Liver (tissue), 7 donors: ENCODE measurements at regions not wholly inside any gene's neighbourhood (a gene's known extent, or its start where the extent isn't known, plus 50 kb on each side); places are given as distances from the start of the nearest gene placed in this dataset.

Experiments used
- DNase-seq: peaks from one replicate; pipeline ENCODE4 v3.0.0-alpha.2; 2017; ENCODE audit warnings: low spot score
- H3K27ac ChIP-seq, 2 donors: one replicate each; pipeline ENCODE4 v1.7.0; 2013; ENCODE audit warnings: inconsistent platforms in 2 of 2, low read length in 2 of 2, control low read depth in 1 of 2, low read depth in 1 of 2, mild to moderate bottlenecking in 1 of 2
- H3K27me3 ChIP-seq, 4 donors: one replicate each; pipeline versions ENCODE4 v1.6.1 to v1.7.0; 2013; ENCODE audit warnings: low read length in 3 of 4, inconsistent platforms in 1 of 4, mild to moderate bottlenecking in 1 of 4, moderate library complexity in 1 of 4; ENCODE audit not compliant: control insufficient read depth in 4 of 4, insufficient read depth in 4 of 4
- H3K36me3 ChIP-seq, 4 donors: one replicate each; pipeline versions ENCODE4 v1.6.1 to v1.7.0; 2013; ENCODE audit warnings: low read length in 3 of 4, mild to moderate bottlenecking in 3 of 4, low read depth in 1 of 4, moderate library complexity in 1 of 4; ENCODE audit not compliant: control insufficient read depth in 4 of 4, insufficient read depth in 3 of 4
- H3K4me1 ChIP-seq, 4 donors: one replicate each; pipeline versions ENCODE4 v1.6.1 to v1.7.0; 2013; ENCODE audit warnings: low read length in 3 of 4, mild to moderate bottlenecking in 3 of 4, moderate library complexity in 1 of 4; ENCODE audit not compliant: control insufficient read depth in 4 of 4, insufficient read depth in 4 of 4
- H3K4me3 ChIP-seq, 3 donors: one replicate each; pipeline versions ENCODE4 v1.6.1 to v1.7.0; 2013; ENCODE audit warnings: low read length in 3 of 3, control low read depth in 1 of 3, low read depth in 1 of 3, mild to moderate bottlenecking in 1 of 3
- H3K9ac ChIP-seq, 2 donors: one replicate each; pipeline ENCODE4 v1.7.0; 2013; ENCODE audit warnings: low read length in 2 of 2, mild to moderate bottlenecking in 2 of 2, moderate library complexity in 2 of 2, control low read depth in 1 of 2, low read depth in 1 of 2
- H3K9me3 ChIP-seq, 4 donors: one replicate each; pipeline versions ENCODE4 v1.6.1 to v1.7.0; 2013; ENCODE audit warnings: low read length in 3 of 4; ENCODE audit not compliant: control insufficient read depth in 4 of 4
- FOXA1 ChIP-seq: IDR thresholded peaks from 2 replicates; pipeline ENCODE4 v1.6.1; 2016; ENCODE audit warnings: antibody characterized with exemption
- FOXA2 ChIP-seq: IDR thresholded peaks from 2 replicates; pipeline ENCODE4 v1.6.1; 2016; ENCODE audit warnings: antibody characterized with exemption
- GABPA ChIP-seq, 2 donors: IDR thresholded peaks in 1 of 2; conservative IDR thresholded peaks in 1 of 2; 2 replicates each; pipeline ENCODE4 v1.6.1; 2016; ENCODE audit warnings: antibody characterized with exemption in 2 of 2, mild to moderate bottlenecking in 1 of 2, moderate library complexity in 1 of 2
- HNF4A ChIP-seq, 2 donors: conservative IDR thresholded peaks; 2 replicates each; pipeline ENCODE4 v1.6.1; 2016; ENCODE audit warnings: antibody characterized with exemption in 2 of 2, mild to moderate bottlenecking in 2 of 2
- HNF4G ChIP-seq: IDR thresholded peaks from 2 replicates; pipeline ENCODE4 v1.6.1; 2016; ENCODE audit warnings: antibody characterized with exemption
- JUND ChIP-seq, 2 donors: IDR thresholded peaks; 2 replicates each; pipeline ENCODE4 v1.6.1; 2016; ENCODE audit warnings: antibody characterized with exemption in 2 of 2
- NR2F2 ChIP-seq: IDR thresholded peaks from 2 replicates; pipeline ENCODE4 v1.6.1; 2016; ENCODE audit warnings: antibody characterized with exemption
- RXRA ChIP-seq, 2 donors: IDR thresholded peaks; 2 replicates each; pipeline ENCODE4 v1.6.1; 2017 to 2018; ENCODE audit warnings: antibody characterized with exemption in 2 of 2, mild to moderate bottlenecking in 1 of 2
- SP1 ChIP-seq: IDR thresholded peaks from 2 replicates; pipeline ENCODE4 v1.6.1; 2018; ENCODE audit warnings: antibody characterized with exemption, mild to moderate bottlenecking
- TAF1 ChIP-seq: conservative IDR thresholded peaks from 2 replicates; pipeline ENCODE4 v1.6.1; 2016; ENCODE audit warnings: antibody characterized with exemption, mild to moderate bottlenecking
- WGBS: extraction: QIAGEN DNeasy Blood & Tissue Kit; methylation state at CpG from one replicate; pipeline ENCODE4 v1.1.7; 2013; 5-methylcytosine and 5-hydroxymethylcytosine counted together
- TF ChIP-seq, protein P1 (sequence below): IDR thresholded peaks from 2 replicates; pipeline ENCODE4 v1.6.1; 2016; ENCODE audit warnings: antibody characterized with exemption
- TF ChIP-seq, protein P2 (sequence below): IDR thresholded peaks from 2 replicates; pipeline ENCODE4 v1.6.1; 2016; ENCODE audit warnings: antibody characterized with exemption, mild to moderate bottlenecking
- TF ChIP-seq, protein P3 (sequence below): IDR thresholded peaks from 2 replicates; pipeline ENCODE4 v1.6.1; 2016; ENCODE audit warnings: antibody characterized with exemption
- TF ChIP-seq, protein P4 (sequence below): IDR thresholded peaks from 2 replicates; pipeline ENCODE4 v1.6.1; 2016; ENCODE audit warnings: antibody characterized with exemption
- donor health status: healthy.
- donor health status: healthy.
- donor health status: healthy.
- donor health status: healthy.

DNA sequence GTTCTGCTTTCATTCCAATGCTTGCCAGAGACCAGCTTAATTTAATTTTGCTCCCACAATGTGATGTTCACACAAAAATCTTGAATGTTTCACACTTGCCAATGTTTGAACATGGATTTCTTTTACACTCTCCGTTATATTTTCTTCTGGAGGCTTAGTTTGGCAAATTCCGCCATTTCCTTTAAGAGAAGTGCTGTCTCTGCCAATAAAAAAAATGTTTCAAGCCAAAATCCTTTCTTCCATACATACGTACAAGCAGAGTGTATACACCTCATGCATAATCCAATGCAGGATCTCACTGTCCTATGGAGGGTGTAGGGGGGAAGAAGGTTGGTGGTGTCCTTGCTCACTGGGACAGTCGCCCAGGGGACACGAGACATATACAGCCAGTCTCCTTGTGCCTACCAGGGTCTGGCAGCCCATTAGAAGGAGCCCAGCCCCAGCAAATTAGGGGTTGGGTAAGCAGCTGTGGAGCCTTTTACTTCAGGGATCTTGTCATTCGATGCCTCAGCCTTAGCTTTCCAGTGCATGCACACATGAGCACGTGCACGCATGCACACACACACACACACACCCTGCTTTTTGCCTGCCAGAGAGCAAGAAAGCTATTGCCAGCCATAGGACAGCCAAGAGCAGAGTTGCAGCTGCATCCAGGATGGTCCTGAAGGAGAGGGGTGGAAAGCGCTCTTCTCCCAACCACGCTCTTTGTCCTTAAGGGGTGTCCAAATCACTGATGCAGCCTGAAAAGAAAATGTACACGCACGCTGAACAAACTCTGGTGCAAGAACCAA lies 208.3 kb downstream of the FOXO1 start:
- H3K9ac ChIP-seq, result no peak overlapping the region
- H3K9me3 ChIP-seq, result no peaks in the 10 kb centered on the region
- TF ChIP-seq HNF4A (conservative IDR thresholded peaks at IDR 0.05) (no peak), NR2F2 (no peak), RXRA (IDR thresholded peaks at IDR 0.05) (no peak), GABPA (IDR thresholded peaks at IDR 0.05 in 1 of 2, conservative IDR thresholded peaks at IDR 0.05 in 1 of 2) (no peak), HNF4G (no peak), FOXA1 (no peak), TAF1 (no peak), JUND (IDR thresholded peaks at IDR 0.05) (no peak), SP1 (no peak)
- TF ChIP-seq, protein P1, sequence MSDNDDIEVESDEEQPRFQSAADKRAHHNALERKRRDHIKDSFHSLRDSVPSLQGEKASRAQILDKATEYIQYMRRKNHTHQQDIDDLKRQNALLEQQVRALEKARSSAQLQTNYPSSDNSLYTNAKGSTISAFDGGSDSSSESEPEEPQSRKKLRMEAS, result no peak
- TF ChIP-seq, protein P2, sequence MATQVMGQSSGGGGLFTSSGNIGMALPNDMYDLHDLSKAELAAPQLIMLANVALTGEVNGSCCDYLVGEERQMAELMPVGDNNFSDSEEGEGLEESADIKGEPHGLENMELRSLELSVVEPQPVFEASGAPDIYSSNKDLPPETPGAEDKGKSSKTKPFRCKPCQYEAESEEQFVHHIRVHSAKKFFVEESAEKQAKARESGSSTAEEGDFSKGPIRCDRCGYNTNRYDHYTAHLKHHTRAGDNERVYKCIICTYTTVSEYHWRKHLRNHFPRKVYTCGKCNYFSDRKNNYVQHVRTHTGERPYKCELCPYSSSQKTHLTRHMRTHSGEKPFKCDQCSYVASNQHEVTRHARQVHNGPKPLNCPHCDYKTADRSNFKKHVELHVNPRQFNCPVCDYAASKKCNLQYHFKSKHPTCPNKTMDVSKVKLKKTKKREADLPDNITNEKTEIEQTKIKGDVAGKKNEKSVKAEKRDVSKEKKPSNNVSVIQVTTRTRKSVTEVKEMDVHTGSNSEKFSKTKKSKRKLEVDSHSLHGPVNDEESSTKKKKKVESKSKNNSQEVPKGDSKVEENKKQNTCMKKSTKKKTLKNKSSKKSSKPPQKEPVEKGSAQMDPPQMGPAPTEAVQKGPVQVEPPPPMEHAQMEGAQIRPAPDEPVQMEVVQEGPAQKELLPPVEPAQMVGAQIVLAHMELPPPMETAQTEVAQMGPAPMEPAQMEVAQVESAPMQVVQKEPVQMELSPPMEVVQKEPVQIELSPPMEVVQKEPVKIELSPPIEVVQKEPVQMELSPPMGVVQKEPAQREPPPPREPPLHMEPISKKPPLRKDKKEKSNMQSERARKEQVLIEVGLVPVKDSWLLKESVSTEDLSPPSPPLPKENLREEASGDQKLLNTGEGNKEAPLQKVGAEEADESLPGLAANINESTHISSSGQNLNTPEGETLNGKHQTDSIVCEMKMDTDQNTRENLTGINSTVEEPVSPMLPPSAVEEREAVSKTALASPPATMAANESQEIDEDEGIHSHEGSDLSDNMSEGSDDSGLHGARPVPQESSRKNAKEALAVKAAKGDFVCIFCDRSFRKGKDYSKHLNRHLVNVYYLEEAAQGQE, result no peak
- TF ChIP-seq, protein P3, sequence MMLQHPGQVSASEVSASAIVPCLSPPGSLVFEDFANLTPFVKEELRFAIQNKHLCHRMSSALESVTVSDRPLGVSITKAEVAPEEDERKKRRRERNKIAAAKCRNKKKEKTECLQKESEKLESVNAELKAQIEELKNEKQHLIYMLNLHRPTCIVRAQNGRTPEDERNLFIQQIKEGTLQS, result no peak
- TF ChIP-seq, protein P4, sequence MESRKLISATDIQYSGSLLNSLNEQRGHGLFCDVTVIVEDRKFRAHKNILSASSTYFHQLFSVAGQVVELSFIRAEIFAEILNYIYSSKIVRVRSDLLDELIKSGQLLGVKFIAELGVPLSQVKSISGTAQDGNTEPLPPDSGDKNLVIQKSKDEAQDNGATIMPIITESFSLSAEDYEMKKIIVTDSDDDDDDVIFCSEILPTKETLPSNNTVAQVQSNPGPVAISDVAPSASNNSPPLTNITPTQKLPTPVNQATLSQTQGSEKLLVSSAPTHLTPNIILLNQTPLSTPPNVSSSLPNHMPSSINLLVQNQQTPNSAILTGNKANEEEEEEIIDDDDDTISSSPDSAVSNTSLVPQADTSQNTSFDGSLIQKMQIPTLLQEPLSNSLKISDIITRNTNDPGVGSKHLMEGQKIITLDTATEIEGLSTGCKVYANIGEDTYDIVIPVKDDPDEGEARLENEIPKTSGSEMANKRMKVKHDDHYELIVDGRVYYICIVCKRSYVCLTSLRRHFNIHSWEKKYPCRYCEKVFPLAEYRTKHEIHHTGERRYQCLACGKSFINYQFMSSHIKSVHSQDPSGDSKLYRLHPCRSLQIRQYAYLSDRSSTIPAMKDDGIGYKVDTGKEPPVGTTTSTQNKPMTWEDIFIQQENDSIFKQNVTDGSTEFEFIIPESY, result no peak
- H3K4me1 ChIP-seq, result peaks cover 0 to 3% (median under 1%) of the 10 kb centered on the region in 4 donors
- no peaks in the 10 kb centered on the region for H3K36me3 ChIP-seq
- H3K27me3 ChIP-seq, result no peaks in the 10 kb centered on the region
- WGBS, result 94% methylated on average over 12 of the region's 12 CpGs
- no peak for DNase-seq
- H3K4me3 ChIP-seq, result no peak overlapping the region
- no peak overlapping the region for H3K27ac ChIP-seq

DNA sequence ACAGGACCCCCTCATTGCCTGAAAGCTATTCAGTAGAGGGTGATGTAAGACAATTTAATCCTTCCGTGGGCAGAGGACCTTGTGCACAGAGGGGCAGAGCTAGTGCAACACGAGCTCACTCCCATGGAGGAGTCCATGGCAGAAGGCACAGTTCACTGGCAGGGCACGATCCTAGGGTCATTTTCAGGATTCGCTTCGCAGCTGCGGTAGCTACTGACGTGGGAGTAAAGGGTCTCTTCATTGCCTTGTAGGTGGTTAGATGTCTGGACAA lies 207.8 kb downstream of the FOXO1 start:
- no peaks in the 10 kb centered on the region for H3K4me1 ChIP-seq
- H3K27me3 ChIP-seq, result no peaks in the 10 kb centered on the region
- H3K36me3 ChIP-seq, result no peaks in the 10 kb centered on the region
- DNase-seq, result no peak
- TF ChIP-seq, protein P4, result no peak
- TF ChIP-seq FOXA2, result no peak
- TF ChIP-seq SP1, result no peak
- 93% methylated on average over 7 of the region's 7 CpGs for WGBS
- no peak overlapping the region for H3K4me3 ChIP-seq
- H3K27ac ChIP-seq, result no peak overlapping the region
- no peaks in the 10 kb centered on the region for H3K9me3 ChIP-seq
- H3K9ac ChIP-seq, result no peak overlapping the region
